ENCODE measurements at regions not wholly inside any gene's neighbourhood (a gene's known extent, or its start where the extent isn't known, plus 50 kb on each side); places are given as distances from the start of the nearest gene placed in this dataset.

GRCh38 chr6:9943026-9943425 is 471.8 kb downstream of the TFAP2A start:
- peak; percentile 1 for DNase-seq (ENCODE audit: low spot score)

GRCh38 chr6:9942131-9942530 is 472.7 kb downstream of the TFAP2A start:
- no peak for DNase-seq (ENCODE audit: low spot score)

- no peak for DNase-seq (ENCODE audit: low spot score)
Observed at GRCh38 chr6:9938801-9939200, 476.1 kb downstream of the TFAP2A start.

DNA sequence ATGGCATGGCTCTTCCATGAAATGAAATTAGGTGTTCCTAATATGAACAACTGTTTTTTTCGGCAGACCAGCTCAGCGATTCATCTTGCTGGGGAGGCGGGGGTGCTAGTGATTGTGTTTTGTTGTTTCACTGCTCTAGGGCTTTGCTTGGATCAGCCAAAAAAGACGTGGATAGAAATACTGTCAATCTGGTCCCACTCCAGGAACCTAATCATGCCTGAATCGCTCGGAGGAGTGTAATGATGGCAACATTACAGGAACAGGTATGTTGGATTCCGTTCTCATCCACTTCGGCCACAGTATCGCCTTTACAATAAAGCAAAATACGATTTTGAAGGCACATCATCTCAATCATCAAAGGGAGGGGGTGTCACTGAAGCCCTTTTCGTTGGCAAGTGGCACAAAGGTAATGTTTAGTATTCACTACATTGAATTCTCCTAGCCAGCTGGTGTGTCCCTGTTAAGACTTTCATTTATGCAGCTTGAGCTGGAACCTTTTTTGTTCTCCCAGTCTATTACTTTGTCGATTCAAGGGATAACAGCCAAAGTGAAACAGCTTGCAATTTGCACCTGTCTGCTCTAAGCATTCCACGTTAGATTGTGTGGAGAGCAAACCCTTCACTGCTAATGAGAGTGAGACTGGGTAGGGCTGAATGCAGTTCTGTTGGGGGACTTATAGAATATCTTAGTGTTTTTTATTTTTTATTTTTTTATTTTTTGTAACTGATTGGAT is 477.7 kb downstream of the TFAP2A start:
- DNase-seq (ENCODE audit: low spot score) = no peak

DNA sequence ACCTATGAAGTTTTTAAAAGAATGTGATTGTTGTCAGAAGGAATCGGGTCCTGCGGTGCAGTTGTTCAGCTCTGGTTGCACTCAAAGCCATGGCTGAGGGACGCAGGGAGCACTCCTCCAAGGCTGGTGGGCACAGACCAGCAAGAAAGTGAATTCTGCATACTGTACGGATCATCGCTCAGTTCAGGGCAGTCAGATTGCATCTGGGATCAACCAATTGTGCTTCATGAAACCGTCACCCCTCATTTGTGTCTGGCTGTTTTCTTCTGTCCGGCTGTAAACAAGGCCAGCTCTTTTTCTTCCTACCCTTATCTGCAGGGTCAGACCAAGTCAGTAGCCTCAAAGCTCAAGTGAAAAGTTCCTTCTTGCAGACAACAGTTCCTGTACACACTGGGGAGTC is 478.3 kb downstream of the TFAP2A start:
- DNase-seq (ENCODE audit: low spot score) = no peak

DNA sequence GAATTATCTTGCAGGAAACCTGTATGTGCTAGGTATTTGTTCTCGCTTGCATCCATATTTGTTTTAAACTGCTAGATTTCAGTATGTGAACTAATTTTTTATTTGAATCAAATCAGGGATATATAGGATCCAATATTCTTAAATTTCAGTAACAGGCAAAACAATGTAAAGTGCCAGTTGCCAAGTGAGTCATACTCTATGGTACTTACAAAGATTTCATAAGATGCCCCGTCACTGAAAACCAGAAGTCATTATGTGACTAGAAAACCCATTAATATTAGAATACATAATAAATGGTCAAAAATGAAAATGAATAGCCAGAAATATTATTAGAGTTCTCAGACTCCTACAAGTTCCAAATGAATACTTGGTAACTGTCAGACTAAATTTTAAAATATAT is 481.2 kb downstream of the TFAP2A start:
- no peak for DNase-seq (ENCODE audit: low spot score)

DNA sequence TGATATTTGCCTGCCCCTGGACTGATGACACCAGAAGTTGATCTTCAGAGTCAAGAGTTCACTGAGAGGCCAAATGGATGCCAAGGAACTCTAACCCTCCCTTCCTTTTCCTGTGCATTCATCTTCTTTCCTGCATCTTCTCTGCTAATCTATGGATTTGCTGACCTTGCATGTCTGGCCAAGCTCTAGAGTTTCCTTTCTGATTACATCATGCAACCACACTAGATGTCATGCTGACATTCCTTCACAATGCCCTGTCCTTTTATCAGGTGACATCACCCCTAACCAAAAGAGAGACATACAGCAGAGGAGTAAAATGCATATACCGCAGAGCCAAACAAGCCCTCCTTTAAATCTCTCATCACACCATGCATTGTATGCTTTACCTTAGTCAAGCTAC is 487.6 kb downstream of the TFAP2A start:
- DNase-seq (ENCODE audit: low spot score) = no peak

GRCh38 chr6:9924971-9925370 is 489.9 kb downstream of the TFAP2A start:
- no peak for DNase-seq (ENCODE audit: low spot score)

DNA sequence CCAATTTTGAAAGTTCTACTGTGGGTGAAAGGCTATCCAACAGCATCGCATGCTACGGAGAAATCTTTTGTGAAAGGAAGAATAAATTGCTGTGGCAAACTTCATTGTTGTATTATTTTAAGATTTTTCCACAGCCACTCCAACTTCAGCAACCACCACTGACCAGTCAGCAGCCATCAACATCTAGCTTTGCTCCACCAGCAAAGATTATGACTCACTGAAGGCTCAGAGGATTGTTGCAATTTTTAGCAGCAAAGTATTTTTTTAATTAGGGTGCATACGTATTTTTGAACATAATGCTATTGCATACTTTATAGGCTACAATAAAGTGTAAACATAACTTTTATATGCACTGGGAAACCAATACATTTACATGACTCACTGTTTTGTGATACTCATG is 493.5 kb downstream of the TFAP2A start:
- DNase-seq (ENCODE audit: low spot score) = no peak

GRCh38 chr6:9914951-9915350 is 499.9 kb downstream of the TFAP2A start:
- no peak for DNase-seq (ENCODE audit: low spot score)

DNA sequence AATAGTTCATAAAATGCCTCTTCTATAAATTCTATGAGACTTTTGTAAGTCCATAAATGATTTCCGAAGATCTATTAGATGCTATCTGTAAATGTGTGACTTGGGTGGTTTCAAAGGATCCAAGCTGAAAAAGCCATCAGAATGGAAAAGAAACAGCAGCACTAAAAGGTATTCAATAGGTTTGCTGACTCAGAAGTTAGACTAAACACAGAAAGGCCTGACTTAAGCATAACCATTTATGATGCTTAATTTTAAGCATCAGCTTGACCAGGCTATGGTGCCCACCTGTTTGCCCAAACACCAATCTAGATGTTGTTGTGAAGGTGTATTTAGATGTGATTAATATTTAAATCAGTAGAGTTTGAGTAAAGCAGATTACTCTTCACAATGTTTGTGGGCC is 513.5 kb downstream of the TFAP2A start:
- no peak for DNase-seq (ENCODE audit: low spot score)

DNA sequence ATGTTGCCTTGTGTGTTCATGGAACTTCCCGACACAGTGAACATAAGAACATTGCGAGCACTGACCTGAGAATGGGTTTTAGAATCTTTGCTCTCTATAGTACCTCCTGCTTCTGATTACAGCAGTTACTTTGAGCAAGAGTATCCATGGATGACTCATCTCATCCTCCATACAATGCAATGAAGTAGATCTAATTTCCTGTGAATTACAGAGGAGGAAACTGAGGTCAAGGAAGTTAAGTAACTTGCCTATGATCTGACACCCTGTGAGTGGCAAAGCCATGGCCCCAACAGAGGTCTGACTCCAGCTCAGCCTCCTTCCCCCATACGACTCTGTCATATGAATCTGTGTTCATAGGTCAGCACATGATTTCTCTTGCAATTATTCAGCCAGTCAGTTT is 518.1 kb downstream of the TFAP2A start:
- no peak for DNase-seq (ENCODE audit: low spot score)

- DNase-seq (ENCODE audit: low spot score) = no peak
Observed at GRCh38 chr6:9890893-9891292, 524.0 kb downstream of the TFAP2A start.

DNA sequence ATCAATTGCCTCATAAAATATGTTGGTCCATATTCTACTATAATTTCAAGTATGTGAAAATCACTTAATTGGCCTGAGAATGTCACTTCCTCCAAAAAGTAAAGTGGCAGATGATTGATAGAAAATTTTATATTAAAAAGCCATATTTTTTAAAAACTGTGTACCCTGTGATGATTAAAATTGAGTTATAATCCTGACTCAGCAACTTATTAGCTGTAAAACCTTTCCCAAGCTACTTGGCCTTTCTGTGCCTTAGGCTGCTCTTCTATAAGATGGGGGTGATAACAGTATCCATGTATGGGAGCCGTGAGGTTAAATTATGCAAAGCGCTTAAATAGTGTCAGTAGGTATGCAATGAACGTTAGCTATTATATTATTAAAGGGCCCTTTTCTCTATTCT is 524.4 kb downstream of the TFAP2A start:
- DNase-seq (ENCODE audit: low spot score) = no peak

DNA sequence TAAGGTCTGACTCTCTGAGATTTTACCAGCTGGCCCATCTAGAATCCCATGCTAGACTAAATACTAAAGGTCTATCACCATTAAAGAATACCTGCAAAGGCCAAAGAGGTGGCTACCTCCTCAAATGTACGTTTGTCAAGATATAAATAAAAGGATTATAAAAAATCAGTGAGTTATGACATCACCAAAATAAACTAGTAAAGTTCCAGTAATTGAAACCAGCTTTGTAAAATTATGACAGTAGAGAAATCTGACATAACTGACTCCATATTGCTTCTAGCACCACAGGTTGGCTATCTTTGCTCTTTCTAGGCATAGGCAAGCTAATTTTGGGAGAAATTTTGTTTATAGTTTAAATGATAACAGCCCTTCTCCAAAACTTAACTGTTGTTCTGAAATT is 536.3 kb downstream of the TFAP2A start:
- no peak for DNase-seq (ENCODE audit: low spot score)

DNA sequence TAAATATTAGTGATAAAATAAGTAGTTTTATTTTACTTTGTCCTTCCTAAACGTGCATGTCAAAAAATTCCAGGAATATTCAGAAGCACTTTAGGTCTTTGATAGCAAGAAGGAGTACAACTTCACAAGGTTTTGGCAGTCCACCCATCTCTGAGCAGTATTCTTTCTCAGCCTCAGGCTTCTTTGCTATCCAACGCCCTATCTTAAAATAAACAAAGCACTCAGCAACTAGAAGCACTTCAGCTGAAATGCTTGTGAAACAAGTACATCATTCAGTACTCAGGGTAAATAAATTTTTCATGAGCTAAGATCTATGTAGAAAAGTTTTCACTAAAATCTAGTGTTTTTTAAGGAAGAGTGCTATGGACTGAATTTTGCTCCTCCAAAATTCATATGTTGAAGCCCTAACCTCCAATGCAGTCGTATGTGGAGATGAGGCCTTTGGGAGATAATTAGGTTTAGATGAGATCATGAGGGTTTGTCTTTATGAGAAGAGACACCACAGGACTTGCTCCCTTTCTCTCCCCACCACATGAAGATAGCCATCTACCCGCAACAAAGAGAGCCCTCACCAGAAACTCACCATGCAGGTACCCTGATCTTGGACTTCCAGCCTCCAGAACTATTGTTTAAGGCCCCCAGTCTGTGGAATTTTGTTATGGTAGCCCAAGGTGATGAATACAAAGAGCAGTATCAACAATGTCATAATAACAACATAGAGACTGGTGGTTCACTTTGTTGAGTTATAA is 539.1 kb downstream of the TFAP2A start:
- peak; percentile 5 for DNase-seq (ENCODE audit: low spot score)

DNA sequence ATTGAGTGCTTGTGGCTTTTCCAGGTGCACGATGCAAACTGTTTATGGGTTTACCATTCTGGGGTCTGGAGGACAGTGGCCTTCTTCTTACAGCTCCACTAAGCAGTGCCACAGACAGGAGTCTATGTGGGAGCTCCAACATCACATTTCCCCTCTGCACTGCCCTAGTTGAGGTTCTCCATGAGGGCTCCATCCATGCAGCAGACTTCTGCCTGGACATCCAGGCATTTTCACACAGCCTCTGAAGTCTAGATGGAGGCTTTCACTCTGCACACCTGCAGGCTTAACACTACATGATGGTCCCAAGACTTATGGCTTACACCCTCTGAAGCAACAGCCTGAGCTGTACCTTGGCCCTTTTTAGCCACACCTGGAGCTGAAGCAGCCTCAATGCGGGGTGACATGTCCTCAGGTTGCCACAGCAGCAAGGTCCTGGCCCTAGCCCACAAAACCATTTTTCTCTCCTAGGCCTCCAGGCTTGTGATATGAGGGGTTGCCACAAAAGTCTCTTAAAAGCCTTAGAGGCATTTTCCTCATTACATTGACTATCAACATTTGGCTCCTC is 552.2 kb downstream of the TFAP2A start:
- no peak for DNase-seq (ENCODE audit: low spot score)

GRCh38 chr6:9851541-9852380 is 563.1 kb downstream of the TFAP2A start:
- no peak for DNase-seq (ENCODE audit: low spot score)

DNA sequence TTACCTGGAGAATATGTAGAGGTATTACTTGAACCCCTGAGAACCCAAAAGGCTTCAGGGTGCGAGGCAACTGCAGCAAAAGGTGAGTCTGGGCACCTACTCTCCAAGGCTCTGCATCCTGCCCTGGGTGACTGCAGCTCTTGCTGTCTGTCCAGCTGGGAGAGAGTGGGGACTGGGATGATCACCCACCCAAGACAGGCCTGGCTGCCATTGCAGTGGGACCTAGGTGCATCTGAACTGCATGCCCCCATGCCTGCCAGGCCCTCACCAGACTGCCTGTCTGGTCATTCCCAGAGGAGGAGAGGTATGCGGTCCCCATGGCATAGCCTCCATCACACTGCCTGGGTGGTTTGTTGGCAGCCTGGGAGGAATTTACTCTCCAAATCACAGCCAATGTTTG is 563.9 kb downstream of the TFAP2A start:
- no peak for DNase-seq (ENCODE audit: low spot score)

- no peak for DNase-seq (ENCODE audit: low spot score)
Observed at GRCh38 chr6:9848094-9848493, 566.8 kb downstream of the TFAP2A start.

DNA sequence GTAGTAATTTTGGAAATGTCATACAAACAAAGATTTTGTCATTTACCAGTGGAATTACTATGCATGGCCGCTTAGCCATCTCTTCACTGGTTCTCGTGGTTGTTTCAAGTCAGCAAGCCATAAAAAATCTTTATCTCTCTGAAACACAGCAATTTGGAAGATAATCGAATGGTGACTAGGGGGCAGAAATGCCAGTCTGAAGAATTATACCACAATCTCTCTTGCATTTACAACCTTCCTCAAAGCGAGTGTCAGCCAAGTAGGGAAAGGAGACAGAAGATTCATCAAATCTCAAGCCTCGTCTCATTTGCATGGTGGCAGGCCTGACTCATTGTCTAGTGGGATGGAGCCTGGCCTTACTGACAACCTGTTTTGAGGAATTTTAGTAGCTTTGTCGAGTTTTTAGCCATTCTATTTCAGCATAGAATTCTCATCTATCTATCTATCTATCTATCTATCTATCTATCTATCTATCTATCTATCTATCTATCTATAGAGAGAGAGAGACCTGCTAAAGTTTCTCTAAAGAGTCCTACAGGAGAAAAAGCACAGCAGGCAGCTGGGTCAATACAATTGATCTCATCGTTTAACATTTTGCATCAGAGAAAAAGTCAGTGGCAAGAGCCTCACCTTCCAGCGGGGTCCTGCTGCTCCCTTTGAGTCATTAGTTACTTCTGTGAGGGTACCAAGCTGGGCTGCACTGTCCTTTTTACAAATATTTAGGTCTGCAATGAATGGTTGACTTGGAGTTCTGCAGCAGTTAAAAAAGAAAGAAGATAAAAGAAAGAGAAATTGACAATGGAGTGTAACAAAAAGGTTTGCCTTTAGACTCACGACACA is 572.8 kb downstream of the TFAP2A start:
- no peak for DNase-seq (ENCODE audit: low spot score)
